GM19463 (cell line): ENCODE measurements at regions not wholly inside any gene's neighbourhood (a gene's known extent, or its start where the extent isn't known, plus 50 kb on each side); places are given as distances from the start of the nearest gene placed in this dataset.

ENCODE experiments used
- ATAC-seq: cut with Tn5 transposase; IDR thresholded peaks from one replicate; pipeline ENCODE4 v1.9.1; 2021; ENCODE audit warnings: mild to moderate bottlenecking, moderate library complexity; ENCODE audit not compliant: unreplicated experiment

GRCh38 chr12:30440826-30441602, 254.7 kb downstream of the IPO8 start:
- no peak for ATAC-seq

GRCh38 chr12:30439201-30439600, 256.5 kb downstream of the IPO8 start:
- ATAC-seq, result no peak

GRCh38 chr12:30438601-30439041, 257.0 kb downstream of the IPO8 start:
- ATAC-seq, result no peak

GRCh38 chr12:30437616-30438015, 258.1 kb downstream of the IPO8 start:
- ATAC-seq, result no peak

GRCh38 chr12:30437044-30437443, 258.6 kb downstream of the IPO8 start:
- ATAC-seq, result no peak

- no peak for ATAC-seq
These were observed 267.6 kb downstream of the IPO8 start for GRCh38 chr12:30428098-30428497.

GRCh38 chr12:30427555-30427954, 268.1 kb downstream of the IPO8 start:
- no peak for ATAC-seq

- no peak for ATAC-seq
These were observed 270.2 kb downstream of the IPO8 start for GRCh38 chr12:30425445-30425844.

- ATAC-seq, result no peak
These were observed 272.3 kb downstream of the IPO8 start for GRCh38 chr12:30423330-30423729.

- no peak for ATAC-seq
These were observed 272.8 kb downstream of the IPO8 start for GRCh38 chr12:30422844-30423243.

- no peak for ATAC-seq
These were observed 275.1 kb downstream of the IPO8 start for GRCh38 chr12:30420561-30420960.

- no peak for ATAC-seq
These were observed 277.9 kb downstream of the IPO8 start for GRCh38 chr12:30417697-30418231.

GRCh38 chr12:30416631-30417030, 279.0 kb downstream of the IPO8 start:
- no peak for ATAC-seq

GRCh38 chr12:30415777-30416176, 279.9 kb downstream of the IPO8 start:
- ATAC-seq, result no peak

- no peak for ATAC-seq
These were observed 281.2 kb downstream of the IPO8 start for GRCh38 chr12:30414507-30414906.

GRCh38 chr12:30400349-30400748, 295.3 kb downstream of the IPO8 start:
- no peak for ATAC-seq

- ATAC-seq, result no peak
These were observed 295.8 kb downstream of the IPO8 start for GRCh38 chr12:30399859-30400258.

- ATAC-seq, result no peak
These were observed 299.1 kb downstream of the IPO8 start for GRCh38 chr12:30396576-30396975.

GRCh38 chr12:30395190-30395589, 300.5 kb downstream of the IPO8 start:
- no peak for ATAC-seq

GRCh38 chr12:30391766-30392366, 303.8 kb downstream of the IPO8 start:
- no peak for ATAC-seq

- no peak for ATAC-seq
These were observed 310.0 kb downstream of the IPO8 start for GRCh38 chr12:30385706-30386105.

GRCh38 chr12:30384976-30385375, 310.7 kb downstream of the IPO8 start:
- no peak for ATAC-seq
